ENCODE measurements at regions not wholly inside any gene's neighbourhood (a gene's known extent, or its start where the extent isn't known, plus 50 kb on each side); places are given as distances from the start of the nearest gene placed in this dataset.

GRCh38 chr12:89959179-89959578 is 250.5 kb upstream of the ATP2B1 start:
- Histone ChIP-seq H3K27me3 (ENCODE audit: low read length) (no peaks in the 10 kb centered on the region), H3K9me3 (ENCODE audit: insufficient read depth, low read length) (no peaks in the 10 kb centered on the region), H3K4me2 (ENCODE audit: low read depth, low read length, poor library complexity, severe bottlenecking) (no peak overlapping the region), H3F3A (ENCODE audit: insufficient read depth) (no peaks in the 10 kb centered on the region), H3K9ac (ENCODE audit: low read length) (no peak overlapping the region), H3K36me3 (ENCODE audit: low read length) (no peaks in the 10 kb centered on the region), H4K20me1 (ENCODE audit: low read depth, low read length) (no peaks in the 10 kb centered on the region), H3K9me2 (replicated peaks; ENCODE audit: insufficient read depth, low read length) (no peaks in the 10 kb centered on the region), H3K4me3 (ENCODE audit: insufficient read depth, low read length, poor library complexity, severe bottlenecking) (no peak overlapping the region), H3K27ac (ENCODE audit: low read depth, low read length) (no peak overlapping the region), H2AFZ (ENCODE audit: low read depth, low read length, severe bottlenecking) (no peak overlapping the region), H3K79me2 (ENCODE audit: insufficient read depth, low read length) (no peaks in the 10 kb centered on the region)
- TF ChIP-seq EZH2phosphoT487 (conservative IDR thresholded peaks at IDR 0.05; ENCODE audit: low read length) = no peak
- TF ChIP-seq, protein P1, sequence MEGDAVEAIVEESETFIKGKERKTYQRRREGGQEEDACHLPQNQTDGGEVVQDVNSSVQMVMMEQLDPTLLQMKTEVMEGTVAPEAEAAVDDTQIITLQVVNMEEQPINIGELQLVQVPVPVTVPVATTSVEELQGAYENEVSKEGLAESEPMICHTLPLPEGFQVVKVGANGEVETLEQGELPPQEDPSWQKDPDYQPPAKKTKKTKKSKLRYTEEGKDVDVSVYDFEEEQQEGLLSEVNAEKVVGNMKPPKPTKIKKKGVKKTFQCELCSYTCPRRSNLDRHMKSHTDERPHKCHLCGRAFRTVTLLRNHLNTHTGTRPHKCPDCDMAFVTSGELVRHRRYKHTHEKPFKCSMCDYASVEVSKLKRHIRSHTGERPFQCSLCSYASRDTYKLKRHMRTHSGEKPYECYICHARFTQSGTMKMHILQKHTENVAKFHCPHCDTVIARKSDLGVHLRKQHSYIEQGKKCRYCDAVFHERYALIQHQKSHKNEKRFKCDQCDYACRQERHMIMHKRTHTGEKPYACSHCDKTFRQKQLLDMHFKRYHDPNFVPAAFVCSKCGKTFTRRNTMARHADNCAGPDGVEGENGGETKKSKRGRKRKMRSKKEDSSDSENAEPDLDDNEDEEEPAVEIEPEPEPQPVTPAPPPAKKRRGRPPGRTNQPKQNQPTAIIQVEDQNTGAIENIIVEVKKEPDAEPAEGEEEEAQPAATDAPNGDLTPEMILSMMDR (IDR thresholded peaks at IDR 0.05; ENCODE audit: insufficient read depth, low read length, poor library complexity, severe bottlenecking) = no peak

GRCh38 chr12:89954259-89954658 is 245.6 kb upstream of the ATP2B1 start:
- Histone ChIP-seq H3F3A (ENCODE audit: insufficient read depth) (no peaks in the 10 kb centered on the region), H3K9me2 (replicated peaks; ENCODE audit: insufficient read depth, low read length) (no peaks in the 10 kb centered on the region), H3K27me3 (ENCODE audit: low read length) (no peaks in the 10 kb centered on the region), H3K9me3 (ENCODE audit: insufficient read depth, low read length) (no peaks in the 10 kb centered on the region), H3K4me3 (ENCODE audit: insufficient read depth, low read length, poor library complexity, severe bottlenecking) (no peak overlapping the region), H3K4me2 (ENCODE audit: low read depth, low read length, poor library complexity, severe bottlenecking) (no peak overlapping the region), H4K20me1 (ENCODE audit: low read depth, low read length) (no peaks in the 10 kb centered on the region), H3K36me3 (ENCODE audit: low read length) (no peaks in the 10 kb centered on the region), H3K27ac (ENCODE audit: low read depth, low read length) (no peak overlapping the region), H3K79me2 (ENCODE audit: insufficient read depth, low read length) (no peaks in the 10 kb centered on the region), H2AFZ (ENCODE audit: low read depth, low read length, severe bottlenecking) (no peak overlapping the region), H3K9ac (ENCODE audit: low read length) (no peak overlapping the region)
- no peak for TF ChIP-seq EZH2phosphoT487 (conservative IDR thresholded peaks at IDR 0.05; ENCODE audit: low read length)
- TF ChIP-seq, protein P1 (IDR thresholded peaks at IDR 0.05; ENCODE audit: insufficient read depth, low read length, poor library complexity, severe bottlenecking) = no peak

- Histone ChIP-seq H3K9ac (ENCODE audit: low read length) (no peak overlapping the region), H3K9me3 (ENCODE audit: insufficient read depth, low read length) (no peaks in the 10 kb centered on the region), H4K20me1 (ENCODE audit: low read depth, low read length) (no peaks in the 10 kb centered on the region), H3F3A (ENCODE audit: insufficient read depth) (no peaks in the 10 kb centered on the region), H2AFZ (ENCODE audit: low read depth, low read length, severe bottlenecking) (no peak overlapping the region), H3K4me2 (ENCODE audit: low read depth, low read length, poor library complexity, severe bottlenecking) (no peak overlapping the region), H3K27ac (ENCODE audit: low read depth, low read length) (no peak overlapping the region), H3K79me2 (ENCODE audit: insufficient read depth, low read length) (no peaks in the 10 kb centered on the region), H3K27me3 (ENCODE audit: low read length) (no peaks in the 10 kb centered on the region), H3K36me3 (ENCODE audit: low read length) (no peaks in the 10 kb centered on the region), H3K4me3 (ENCODE audit: insufficient read depth, low read length, poor library complexity, severe bottlenecking) (no peak overlapping the region), H3K9me2 (replicated peaks; ENCODE audit: insufficient read depth, low read length) (no peaks in the 10 kb centered on the region)
- TF ChIP-seq, protein P1 (IDR thresholded peaks at IDR 0.05; ENCODE audit: insufficient read depth, low read length, poor library complexity, severe bottlenecking) = no peak
- TF ChIP-seq EZH2phosphoT487 (conservative IDR thresholded peaks at IDR 0.05; ENCODE audit: low read length) = no peak
Measured at GRCh38 chr12:89951694-89952060, 243.0 kb upstream of the ATP2B1 start.
